GM19395 (cell line): ENCODE measurements at regions not wholly inside any gene's neighbourhood (a gene's known extent, or its start where the extent isn't known, plus 50 kb on each side); places are given as distances from the start of the nearest gene placed in this dataset.

ENCODE experiments used
- ATAC-seq: cut with Tn5 transposase; IDR thresholded peaks from one replicate; pipeline ENCODE4 v1.9.1; 2021; ENCODE audit warnings: mild to moderate bottlenecking, moderate library complexity; ENCODE audit not compliant: unreplicated experiment

GRCh38 chr6:104326173-104327001, 533.3 kb downstream of the HACE1 start:
- ATAC-seq, result peak; percentile 63

GRCh38 chr6:104325341-104326172, 534.2 kb downstream of the HACE1 start:
- ATAC-seq, result peak; percentile 10

GRCh38 chr6:104324301-104324700, 535.4 kb downstream of the HACE1 start:
- no peak for ATAC-seq

- ATAC-seq, result no peak
These were observed 536.9 kb downstream of the HACE1 start for GRCh38 chr6:104322841-104323240.

- no peak for ATAC-seq
These were observed 538.4 kb downstream of the HACE1 start for GRCh38 chr6:104321301-104321700.

GRCh38 chr6:104320896-104321295, 538.8 kb downstream of the HACE1 start:
- ATAC-seq, result no peak

- ATAC-seq, result no peak
These were observed 546.9 kb downstream of the HACE1 start for GRCh38 chr6:104312851-104313250.

- ATAC-seq, result no peak
These were observed 553.5 kb downstream of the HACE1 start for GRCh38 chr6:104306211-104306610.

- ATAC-seq, result no peak
These were observed 554.5 kb downstream of the HACE1 start for GRCh38 chr6:104305206-104305605.

GRCh38 chr6:104301951-104302350, 557.8 kb downstream of the HACE1 start:
- no peak for ATAC-seq

GRCh38 chr6:104286641-104287040, 573.1 kb downstream of the HACE1 start:
- no peak for ATAC-seq

GRCh38 chr6:104284872-104285271, 574.8 kb downstream of the HACE1 start:
- no peak for ATAC-seq

- ATAC-seq, result no peak
These were observed 577.1 kb downstream of the HACE1 start for GRCh38 chr6:104282581-104282980.

GRCh38 chr6:104281370-104281769, 578.3 kb downstream of the HACE1 start:
- no peak for ATAC-seq

- no peak for ATAC-seq
These were observed 591.3 kb downstream of the HACE1 start for GRCh38 chr6:104268389-104268788.

GRCh38 chr6:104266922-104267321, 592.8 kb downstream of the HACE1 start:
- no peak for ATAC-seq

- ATAC-seq, result no peak
These were observed 603.1 kb downstream of the HACE1 start for GRCh38 chr6:104256646-104257045.

GRCh38 chr6:104253236-104253635, 606.5 kb downstream of the HACE1 start:
- no peak for ATAC-seq

GRCh38 chr6:104252276-104252675, 607.4 kb downstream of the HACE1 start:
- no peak for ATAC-seq

GRCh38 chr6:104251651-104252050, 608.1 kb downstream of the HACE1 start:
- no peak for ATAC-seq

- no peak for ATAC-seq
These were observed 618.9 kb downstream of the HACE1 start for GRCh38 chr6:104240865-104241264.

GRCh38 chr6:104239971-104240370, 619.7 kb downstream of the HACE1 start:
- ATAC-seq, result no peak
